HG03060 (cell line): ENCODE measurements at regions not wholly inside any gene's neighbourhood (a gene's known extent, or its start where the extent isn't known, plus 50 kb on each side); places are given as distances from the start of the nearest gene placed in this dataset.

Experiments used
- ATAC-seq: cut with Tn5 transposase; IDR thresholded peaks from one replicate; pipeline ENCODE4 v1.9.1; 2021; ENCODE audit warnings: low read depth, moderate number of reproducible peaks; ENCODE audit not compliant: unreplicated experiment

DNA sequence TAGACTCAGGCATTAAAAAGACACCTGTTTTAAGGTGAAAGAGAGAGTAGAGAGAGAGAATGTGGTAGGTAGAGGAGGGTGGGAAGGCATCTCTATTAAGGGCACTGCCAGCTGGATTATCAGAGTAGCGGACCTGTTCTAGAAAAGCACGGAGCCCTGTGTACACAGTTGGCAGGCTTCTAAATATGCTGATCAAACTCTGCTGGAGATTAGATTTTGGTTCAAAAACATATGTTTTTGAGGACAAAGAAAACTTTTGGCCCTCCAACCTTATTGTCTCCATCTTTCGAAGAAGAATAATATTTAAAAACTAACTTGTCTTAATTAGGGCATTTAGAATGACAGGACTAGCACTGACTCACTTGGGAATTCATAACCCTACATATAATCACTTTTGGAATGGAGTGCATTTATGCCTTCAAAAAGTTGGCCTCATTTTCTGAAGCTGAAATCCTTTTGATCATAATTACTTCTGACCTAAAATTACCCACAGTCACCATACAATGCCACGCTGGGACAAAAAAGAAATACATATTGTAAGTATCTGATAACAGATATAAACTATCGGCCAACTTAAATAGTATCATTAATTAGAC lies 254.6 kb downstream of the MEIS1 start:
- ATAC-seq = no peak

DNA sequence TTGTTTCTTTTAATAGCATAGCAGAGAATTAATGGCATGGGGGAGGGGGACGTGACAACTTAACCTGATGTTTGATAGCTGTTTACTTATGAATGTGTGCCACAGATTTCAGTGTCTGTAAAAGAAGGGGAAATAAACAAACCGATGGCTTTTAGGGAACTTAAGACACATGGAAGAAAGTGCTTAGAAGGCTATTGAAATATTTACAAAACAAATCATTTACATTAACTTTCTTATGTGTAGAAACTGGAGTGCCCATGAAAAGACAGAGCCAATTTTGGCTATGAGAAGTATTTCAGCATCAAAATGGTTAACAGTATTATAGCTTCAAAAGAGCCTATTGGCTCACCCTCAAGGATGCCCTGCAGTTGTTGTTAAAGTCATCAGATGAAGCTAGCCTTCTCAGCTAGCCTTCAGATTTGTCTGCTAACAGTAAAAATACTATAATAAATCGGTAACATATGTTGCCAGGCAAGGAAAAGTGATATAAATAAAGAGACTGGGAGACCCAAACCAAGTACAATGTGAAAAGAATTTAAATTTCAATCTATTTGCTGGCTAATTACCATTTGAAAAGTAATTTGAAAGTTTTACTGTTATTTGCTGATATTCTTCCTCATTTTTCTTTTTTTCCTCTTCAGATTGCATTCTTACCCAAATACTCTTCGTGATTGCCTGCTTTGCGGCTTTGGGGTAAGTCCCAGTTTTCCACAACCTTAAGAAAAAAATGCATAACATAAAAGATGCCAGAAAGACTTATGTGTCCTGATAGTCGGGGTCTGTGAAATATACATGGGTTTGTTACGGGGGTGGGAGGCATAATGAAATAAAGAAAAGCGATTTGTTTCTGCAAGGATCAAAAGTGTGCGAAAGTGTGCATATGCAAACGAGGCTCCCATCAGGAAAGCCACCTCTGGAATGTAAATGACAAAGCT lies 256.4 kb downstream of the MEIS1 start:
- no peak for ATAC-seq

DNA sequence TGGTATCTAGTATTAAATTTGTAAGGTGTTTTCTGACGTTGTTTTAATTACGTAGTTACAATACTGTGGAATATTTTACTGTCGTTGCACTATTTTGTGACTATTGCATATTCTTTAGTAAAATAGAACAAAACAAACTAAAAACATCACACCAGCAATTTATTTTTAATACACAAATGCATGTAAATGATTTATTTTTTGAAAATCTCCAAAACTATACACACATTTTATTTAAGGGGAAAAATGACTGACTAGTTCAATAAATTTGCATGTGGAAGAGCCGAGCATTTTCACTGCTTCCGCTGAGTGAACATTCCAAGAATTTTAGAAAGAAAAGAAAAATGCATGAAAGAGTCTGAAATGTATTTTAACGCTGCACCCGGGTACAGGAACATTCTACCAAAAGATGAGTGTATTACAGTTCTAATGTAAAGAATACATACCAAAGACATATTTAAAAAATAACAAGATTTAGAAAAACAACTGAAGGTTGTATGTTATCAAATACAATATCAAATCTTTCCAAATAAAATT lies 257.7 kb downstream of the MEIS1 start:
- no peak for ATAC-seq

DNA sequence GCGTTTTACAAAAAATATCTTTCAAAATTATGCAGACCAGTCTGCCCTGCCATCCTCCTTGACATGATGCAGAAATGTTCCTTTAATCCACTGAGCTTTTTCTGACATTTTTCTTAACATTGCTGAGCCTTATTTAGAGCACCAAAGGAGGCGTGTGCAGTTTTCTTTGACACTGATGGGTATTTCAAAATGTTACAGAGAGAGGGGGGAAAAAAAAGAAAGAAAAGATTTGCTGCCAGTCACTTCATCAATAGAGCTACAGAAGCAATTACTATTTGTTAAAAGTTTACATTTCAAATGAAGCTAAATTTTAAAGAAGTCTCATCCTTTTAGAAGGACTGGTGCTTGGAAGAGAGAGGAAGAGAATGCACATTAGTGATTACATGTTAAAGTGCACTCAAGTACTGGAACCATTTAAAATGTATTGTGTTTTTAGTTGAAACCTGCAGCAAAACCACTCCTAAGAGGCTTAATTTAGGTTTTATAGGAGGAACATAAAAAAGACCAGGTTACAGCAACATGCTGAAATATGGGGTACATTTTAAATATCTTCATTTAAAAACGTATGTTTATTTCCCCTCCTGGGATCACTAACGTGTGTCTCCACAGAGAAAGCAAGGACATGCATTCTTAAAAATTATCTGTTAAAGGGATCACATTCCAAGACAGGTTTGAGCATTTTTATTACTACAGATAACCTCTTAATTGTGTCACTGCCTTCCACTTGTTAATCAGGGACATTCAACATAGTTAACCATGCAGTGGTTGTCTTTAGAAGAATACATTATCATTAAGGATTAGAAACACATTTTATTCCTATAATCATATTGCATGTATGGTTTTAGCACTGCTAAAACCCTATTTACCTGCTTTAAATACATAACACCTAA lies 258.4 kb downstream of the MEIS1 start:
- no peak for ATAC-seq

DNA sequence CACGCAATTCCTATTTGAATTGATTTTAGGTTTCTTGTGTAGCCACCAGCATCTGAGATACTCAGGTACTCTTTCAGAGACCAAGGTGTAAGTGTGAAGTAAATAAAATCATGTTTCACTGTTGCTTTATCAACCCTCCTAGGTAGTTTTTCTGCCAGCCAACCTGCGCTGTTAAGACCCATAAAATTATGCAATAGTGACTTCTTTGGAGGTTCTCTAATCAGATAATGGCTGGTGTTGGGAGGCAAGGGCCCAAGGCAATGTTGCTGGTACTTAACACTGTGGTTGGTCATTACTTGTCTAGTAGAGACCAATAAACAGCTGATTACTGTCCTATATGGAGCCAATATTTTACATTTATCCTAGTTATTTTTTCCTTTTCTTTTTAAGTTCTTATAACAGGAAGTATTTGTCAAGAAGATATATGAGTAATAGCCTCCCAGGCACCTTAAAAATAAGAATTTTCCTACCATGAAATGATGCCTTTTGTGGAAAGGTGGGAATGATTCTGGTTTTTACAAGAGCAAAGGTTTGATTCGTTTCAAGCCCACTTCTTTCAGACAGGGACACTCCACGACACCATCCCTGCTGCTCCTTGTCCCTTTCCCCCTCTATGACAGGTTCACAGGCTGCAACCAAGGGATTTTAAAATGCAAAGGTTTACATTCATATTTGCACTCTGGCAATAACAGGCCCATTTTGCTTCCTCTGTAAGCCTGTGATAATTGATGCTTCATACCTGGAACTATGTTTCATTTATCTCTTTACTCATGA lies 259.3 kb downstream of the MEIS1 start:
- no peak for ATAC-seq

DNA sequence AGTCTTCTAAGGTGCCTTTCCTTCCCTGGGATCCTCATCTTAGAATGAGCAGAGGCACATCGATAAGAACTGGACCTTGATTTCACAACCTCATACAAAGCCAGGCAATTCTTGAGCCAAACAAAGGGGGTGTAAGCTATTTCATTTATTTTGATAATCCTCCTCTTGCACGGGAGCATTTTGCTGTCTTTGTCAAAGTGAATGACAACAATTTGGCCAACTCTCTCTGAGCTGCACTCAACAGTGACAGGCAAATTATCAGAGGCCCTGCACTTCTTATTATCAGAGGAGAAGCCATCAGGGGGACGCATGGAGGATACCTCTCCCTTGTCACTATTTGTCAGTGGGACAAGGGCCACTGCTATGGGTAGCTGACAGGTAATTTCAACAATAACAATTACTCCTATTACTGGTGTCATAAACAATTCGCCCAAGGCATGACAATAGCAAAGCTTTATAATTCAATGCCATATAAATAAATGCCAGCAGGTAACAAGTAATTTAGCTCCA lies 260.4 kb downstream of the MEIS1 start:
- no peak for ATAC-seq

DNA sequence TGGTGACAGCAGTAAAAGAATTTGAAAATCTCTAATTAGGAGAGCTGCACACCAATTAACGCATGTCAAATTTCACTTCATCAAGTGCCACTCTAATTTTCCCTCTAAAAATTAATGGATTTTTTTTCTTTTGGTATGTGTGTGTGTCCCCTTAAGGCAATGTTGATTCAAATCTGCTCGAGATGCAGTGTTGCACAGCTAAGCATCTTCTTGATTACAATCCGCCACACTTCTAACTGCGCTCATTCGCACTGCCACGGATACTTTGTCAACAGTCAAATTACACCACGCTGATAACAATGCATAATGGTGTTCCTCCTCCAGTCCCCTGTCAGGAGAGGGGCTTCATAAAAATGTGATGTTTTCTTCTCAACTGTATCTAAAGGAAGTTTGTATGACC lies 261.4 kb downstream of the MEIS1 start:
- ATAC-seq = no peak

DNA sequence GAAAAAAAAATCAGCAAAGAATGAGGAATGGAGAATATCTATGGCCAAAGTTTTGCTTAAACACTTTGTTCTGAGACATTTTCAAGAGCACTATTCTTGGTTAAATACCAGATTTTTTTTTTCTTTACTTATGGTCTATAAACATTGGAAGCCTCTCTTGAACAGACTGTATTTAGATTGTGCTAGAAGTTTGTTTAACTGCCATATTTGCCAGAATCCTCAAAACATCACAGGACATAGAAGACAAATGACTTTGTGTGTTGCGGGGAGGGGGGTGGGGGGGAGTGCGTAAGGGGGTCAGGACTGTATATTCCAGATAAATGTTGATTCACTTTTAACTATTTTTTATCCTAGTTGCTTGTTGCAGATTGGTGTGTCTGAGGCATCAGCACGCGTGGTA lies 262.0 kb downstream of the MEIS1 start:
- no peak for ATAC-seq

DNA sequence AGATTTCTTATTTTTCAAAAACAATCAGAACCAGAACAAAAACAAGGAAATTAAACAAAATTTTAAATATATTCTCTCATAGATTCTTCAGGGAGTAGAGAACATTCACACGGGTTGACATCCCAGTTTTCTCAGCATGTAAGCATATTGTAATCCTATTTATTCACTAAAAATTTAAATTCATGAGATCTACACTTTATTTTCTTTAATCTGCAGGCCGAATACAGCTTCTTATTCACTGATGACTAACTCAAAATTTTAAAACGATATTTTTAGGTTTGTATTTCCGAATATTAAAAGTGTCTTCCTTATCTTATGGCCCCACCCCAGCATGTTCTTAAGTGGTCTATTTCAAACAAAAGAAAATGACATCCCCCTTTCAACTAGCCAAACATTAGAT lies 262.4 kb downstream of the MEIS1 start:
- no peak for ATAC-seq

DNA sequence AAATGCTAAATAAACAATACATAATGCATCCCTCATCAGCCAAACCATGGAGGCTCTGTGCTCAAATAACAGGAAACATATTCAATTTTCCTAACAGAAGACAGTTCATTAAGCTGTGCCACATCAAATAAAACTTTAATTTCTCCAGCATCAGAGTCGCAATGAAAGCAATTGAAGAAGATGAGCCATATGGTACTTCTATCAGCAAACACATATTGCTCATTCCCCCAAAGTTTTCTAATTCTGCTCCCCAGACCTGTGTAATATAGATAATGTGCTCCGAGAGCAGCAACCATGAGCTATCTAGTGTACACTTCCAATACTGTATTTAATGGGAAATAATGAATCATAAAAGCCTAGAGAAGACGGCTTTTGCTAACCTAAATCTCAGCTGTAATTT lies 263.2 kb downstream of the MEIS1 start:
- no peak for ATAC-seq

DNA sequence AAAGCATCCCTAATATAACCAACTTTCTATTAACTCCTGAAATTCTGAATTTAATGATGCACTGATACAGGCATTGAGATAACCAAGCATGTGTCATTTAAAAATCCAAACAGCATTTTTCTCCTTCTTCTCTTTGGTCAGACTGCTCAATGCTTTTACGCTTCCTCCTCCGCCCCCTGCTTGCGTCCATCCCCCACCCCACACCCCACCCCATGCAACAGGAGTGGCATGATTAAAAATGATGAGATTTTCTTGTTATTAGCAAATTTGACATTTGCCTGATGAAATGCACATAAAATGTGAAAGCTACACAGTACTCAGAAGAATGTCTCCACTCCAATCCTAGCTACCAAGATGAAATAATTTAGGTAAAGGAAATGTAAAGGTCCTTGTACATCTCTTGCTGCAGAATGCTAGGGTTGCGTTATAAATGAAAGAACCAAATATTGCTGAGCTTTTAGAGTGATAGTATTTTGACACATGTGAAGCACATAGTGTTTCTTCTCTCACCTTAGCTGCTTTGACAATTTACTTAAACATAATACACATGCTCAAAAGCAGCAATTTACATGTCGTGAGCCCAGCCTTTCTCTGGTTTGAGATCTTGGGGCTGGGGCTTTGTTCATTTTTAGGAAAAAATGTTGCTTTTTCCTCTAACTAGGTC lies 263.8 kb downstream of the MEIS1 start:
- no peak for ATAC-seq

DNA sequence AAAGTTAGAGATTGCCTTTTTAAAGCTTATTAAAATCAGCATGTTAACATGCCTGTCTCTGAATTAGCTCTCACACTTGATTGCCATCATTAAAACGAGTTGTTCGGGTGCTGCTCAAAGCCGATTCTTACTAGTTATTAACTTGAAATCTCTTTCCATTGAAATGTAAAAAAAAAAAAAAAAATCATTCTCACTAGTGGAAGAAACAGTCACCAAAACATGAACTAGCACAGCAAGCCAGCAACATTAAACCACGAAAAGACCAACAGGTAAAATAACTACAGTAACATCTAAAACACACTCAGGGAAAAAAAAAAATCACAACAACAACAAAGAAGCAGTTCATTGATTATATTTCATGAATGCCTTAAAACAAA lies 264.5 kb downstream of the MEIS1 start:
- no peak for ATAC-seq

DNA sequence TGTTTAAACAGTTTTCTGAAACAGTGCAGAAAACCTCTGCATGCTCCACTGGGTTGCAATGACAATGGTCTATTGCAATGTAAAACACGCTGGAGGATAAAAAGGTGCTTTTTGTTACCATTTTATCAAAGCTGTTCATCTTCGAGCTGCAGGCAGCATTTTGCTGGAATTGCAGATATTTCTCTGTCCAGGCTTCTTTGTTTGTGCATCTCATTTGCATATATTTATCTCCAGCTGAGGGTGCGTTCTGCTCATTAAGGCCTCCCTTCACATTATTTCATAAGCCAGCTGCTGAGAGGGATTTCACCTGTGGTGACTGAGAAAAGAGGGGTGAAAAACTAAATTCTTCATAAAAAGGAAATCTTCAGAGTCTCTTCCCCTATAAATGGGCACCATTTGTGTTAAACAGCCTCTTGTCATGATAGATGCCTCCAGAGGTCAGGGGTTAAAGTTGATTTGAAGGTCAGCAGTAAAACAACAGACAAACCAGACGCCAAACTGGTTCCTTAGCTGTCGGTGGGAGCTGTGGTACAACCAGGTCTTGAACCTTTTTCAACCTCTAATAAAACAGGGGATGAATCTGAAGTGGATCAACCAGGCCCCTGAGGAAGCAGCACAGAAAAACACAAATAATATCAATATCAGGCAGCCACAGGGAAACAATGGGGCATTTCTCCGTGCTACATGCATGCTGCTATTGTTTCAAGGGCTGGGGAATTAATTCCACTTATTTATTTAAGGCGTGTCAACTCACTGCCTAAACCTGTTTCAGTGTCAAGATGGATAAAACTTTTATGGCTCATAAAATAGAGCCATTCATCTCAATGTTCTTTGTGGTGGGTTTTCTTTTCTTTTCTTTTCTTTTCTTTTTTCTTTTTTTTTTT lies 265.1 kb downstream of the MEIS1 start:
- ATAC-seq = no peak

DNA sequence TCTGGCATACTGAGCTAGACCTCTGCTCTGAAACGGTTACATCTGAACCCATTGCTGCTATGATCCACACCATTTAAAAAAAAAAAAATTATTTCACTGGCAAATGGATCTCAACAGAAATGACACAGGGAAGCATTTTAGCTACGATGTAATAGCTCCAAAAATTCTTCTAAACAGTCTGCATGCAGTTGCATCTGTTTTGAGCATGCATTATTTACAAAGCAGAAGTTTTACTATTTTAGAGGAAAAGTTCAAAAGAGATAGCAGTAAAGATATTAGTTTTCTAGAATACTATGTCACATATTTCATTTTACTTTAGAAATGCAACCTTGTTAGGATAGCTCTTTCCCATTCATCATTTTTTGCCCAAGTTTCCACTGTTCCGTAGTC lies 265.7 kb downstream of the MEIS1 start:
- no peak for ATAC-seq

DNA sequence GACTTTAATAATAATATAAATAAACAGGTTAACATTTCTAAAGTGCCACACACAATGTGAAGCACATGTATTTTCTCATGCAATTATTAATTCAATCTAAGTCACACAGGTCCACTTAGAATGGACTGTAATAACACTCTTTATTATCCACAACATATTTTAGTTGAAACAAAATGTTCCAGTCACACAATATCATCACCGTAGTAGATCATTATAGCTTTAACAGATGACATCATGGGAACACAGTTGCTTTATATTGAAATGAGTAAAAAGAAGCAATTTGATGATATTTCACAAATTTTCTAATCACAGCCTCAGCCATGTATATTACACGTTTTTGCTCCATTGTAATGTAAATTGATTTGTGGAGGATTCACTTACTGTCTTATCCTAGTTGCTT lies 266.3 kb downstream of the MEIS1 start:
- ATAC-seq = no peak

DNA sequence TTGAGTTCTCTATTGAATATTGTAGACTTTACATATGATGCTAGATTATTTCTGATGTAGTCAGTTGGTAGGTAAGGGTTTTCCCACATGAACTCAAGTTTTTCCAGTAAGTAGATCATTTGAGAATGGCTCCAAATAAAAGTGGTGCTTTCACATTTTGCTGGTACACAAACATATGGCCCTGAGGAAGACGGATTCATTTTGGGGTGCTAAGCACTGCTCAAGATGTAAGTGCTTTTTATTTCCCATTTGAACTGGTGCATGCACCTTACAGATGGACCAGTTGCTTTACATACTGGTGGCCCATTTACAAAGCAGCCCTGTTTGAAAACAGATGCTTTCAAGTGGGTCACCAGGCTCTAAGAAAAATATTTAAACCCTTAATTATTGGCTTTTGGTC lies 266.7 kb downstream of the MEIS1 start:
- no peak for ATAC-seq

DNA sequence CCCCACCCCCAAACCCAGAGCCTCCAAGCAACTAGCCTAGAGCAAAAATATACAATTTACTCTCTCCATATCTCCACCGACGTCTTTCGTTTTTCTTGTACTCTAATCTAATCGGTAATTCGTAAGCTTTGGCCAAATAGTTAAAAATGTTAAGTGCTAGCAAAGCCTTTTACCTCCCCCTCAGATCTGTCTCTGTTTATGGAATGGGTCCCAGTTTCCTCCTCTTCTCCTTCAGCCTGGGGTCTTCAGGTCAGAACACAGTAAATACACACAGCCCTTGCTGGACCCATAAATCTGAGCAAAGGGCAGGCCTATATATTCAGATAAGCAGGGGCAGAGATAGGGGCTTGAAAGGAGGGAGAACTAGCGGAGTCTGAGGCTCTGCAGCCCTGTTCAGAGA lies 267.4 kb downstream of the MEIS1 start:
- ATAC-seq = no peak

DNA sequence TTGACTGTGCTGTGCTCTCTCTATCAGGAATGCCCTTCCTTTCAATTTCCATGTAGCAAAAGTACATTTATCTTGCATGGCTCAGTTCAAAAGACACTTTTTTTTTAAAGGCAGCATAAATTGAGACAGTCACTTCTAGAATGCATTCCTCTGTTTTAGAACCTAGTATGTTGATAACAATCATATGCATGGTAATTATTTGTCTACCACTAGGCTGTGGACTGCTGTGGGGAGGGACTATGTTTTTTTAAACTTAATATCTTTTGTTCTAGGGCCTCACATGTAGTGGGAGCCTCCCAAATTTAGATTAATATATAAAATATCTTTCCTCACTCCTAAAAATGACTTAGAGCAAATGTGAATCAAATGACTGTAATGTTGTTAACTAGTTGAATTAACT lies 269.9 kb downstream of the MEIS1 start:
- ATAC-seq = no peak

DNA sequence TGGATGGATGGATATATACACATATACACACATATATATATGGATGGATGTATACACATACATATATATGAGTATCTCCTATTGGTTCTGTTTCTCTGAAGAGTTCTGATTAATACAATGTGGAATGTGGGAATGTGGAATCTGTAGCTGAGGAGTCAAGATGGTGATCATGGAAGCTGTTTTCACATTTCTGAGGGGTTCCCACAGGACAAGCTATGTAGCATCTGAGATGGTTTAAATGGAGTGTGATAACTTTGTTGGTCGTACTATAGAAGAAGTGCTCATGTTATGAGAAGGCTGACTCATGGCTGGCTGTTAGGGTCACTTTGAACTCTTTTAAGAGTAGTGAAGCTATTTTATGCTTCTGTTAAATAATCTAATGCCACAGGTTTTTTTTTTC lies 279.7 kb downstream of the MEIS1 start:
- ATAC-seq = no peak
